ENCODE measurements at regions not wholly inside any gene's neighbourhood (a gene's known extent, or its start where the extent isn't known, plus 50 kb on each side); places are given as distances from the start of the nearest gene placed in this dataset.
"Not testable (repeated sequence)": the region's sequence is repeated elsewhere in the genome, so short reads cannot be mapped to it uniquely, and the experiment has no call there.

DNA sequence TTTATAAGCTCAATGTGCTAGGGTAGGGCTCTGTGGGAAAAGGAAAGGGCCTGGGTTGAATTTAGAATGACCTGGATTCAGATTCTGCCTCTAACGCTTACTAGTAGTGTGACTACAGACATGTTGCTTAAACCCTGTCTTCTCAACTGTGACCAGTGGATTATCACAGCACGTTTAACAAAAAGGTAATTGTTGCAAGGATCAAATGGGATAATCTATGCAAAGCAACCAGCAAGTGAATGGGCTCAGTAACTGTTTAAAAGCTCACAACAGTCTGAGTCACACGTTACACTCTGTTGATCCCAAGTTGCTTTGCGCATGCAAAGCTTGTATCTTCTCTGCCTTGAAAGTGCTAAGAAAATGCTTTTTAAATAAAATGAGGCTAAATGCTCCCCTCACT lies 236.5 kb downstream of the IL20RB start (continued):
- TF ChIP-seq CREB1 (CRISPR knock-in tag; IDR thresholded peaks at IDR 0.05) (no peak), PREB (CRISPR knock-in tag; IDR thresholded peaks at IDR 0.05; ENCODE audit: borderline replicate concordance) (no peak), ZNF416 (CRISPR knock-in tag; IDR thresholded peaks at IDR 0.05) (no peak), IRF1 (CRISPR knock-in tag; IDR thresholded peaks at IDR 0.05) (no peak), NFYB (CRISPR knock-in tag; conservative IDR thresholded peaks at IDR 0.05; ENCODE audit: low read depth) (no peak), ESRRA (CRISPR knock-in tag; IDR thresholded peaks at IDR 0.05; ENCODE audit: borderline replicate concordance) (no peak), GRHL2 (CRISPR knock-in tag; IDR thresholded peaks at IDR 0.05; ENCODE audit: insufficient replicate concordance, severe bottlenecking) (no peak), ATF1 (CRISPR knock-in tag; IDR thresholded peaks at IDR 0.05) (no peak), ZNF121 (CRISPR knock-in tag; IDR thresholded peaks at IDR 0.05) (no peak), ZNF671 (CRISPR knock-in tag; IDR thresholded peaks at IDR 0.05) (no peak)

GRCh38 chr3:137198374-137198773 lies 240.6 kb downstream of the IL20RB start:
- POLR2A ChIA-PET: not testable (repeated sequence)

DNA sequence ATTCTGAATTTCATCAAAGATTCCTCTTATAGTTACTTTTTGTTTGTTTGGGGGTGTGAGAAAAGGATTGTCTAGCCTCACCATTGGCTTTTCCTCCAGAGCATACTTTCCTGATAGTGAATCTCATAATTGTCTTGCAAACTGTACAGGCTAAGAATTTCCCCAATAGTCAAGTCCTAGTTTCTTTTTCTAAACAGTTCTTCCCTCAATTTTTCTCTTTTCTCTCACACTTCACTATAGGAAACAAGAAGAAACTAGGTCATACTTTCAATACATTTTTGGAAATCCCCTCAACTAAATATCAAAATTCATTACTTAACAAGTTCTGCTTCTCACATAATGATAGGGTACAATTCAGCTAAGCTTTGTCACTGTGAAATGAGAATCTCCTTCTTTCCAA lies 241.9 kb downstream of the IL20RB start:
- Mint-ChIP-seq H3K27ac (no peak overlapping the region), H3K4me1 (peaks cover 7% of the 10 kb centered on the region), H3K4me3 (no peak overlapping the region), H3K36me3 (peaks cover 10% of the 10 kb centered on the region), H3K27me3 (ENCODE audit: low read depth) (no peaks in the 10 kb centered on the region; the same call in none of the 2 replicates), H3K9me3 (peaks cover 13% of the 10 kb centered on the region)
- ATAC-seq: no peak
- no peak for DNase-seq (ENCODE audit: low spot score)
- TF ChIP-seq ZNF512 (CRISPR knock-in tag; IDR thresholded peaks at IDR 0.05; ENCODE audit: borderline replicate concordance) (no peak), PREB (CRISPR knock-in tag; IDR thresholded peaks at IDR 0.05; ENCODE audit: borderline replicate concordance) (no peak), ERG (CRISPR knock-in tag; IDR thresholded peaks at IDR 0.05) (no peak), ZNF263 (CRISPR knock-in tag; IDR thresholded peaks at IDR 0.05; ENCODE audit: low read depth) (no peak), GRHL2 (CRISPR knock-in tag; IDR thresholded peaks at IDR 0.05; ENCODE audit: insufficient replicate concordance, severe bottlenecking) (no peak), ATF2 (CRISPR knock-in tag; IDR thresholded peaks at IDR 0.05; ENCODE audit: borderline replicate concordance, low read depth) (no peak), TEAD4 (CRISPR knock-in tag; IDR thresholded peaks at IDR 0.05) (no peak)
- POLR2A ChIA-PET: no interaction called here
- CTCF ChIA-PET: no interaction called here

More at GRCh38 chr3:137198374-137198773, 240.6 kb downstream of the IL20RB start:
- DNase-seq (ENCODE audit: low spot score); H3K4me3 Mint-ChIP-seq; H3K27me3 Mint-ChIP-seq (ENCODE audit: low read depth); ATAC-seq; CTCF ChIA-PET; H3K27ac Mint-ChIP-seq: not testable (repeated sequence)
- peaks cover 12% of the 10 kb centered on the region for H3K4me1 Mint-ChIP-seq
- H3K36me3 Mint-ChIP-seq: peaks cover 10% of the 10 kb centered on the region
- peaks cover 13% of the 10 kb centered on the region for H3K9me3 Mint-ChIP-seq

All from WTC11 (cell line).